ENCODE measurements at regions not wholly inside any gene's neighbourhood (a gene's known extent, or its start where the extent isn't known, plus 50 kb on each side); places are given as distances from the start of the nearest gene placed in this dataset.

GRCh38 chr4:1506956-1507721 lies 100.9 kb upstream of the NKX1-1 start:
- DNase-seq, result no peak

- no peak for DNase-seq
These were observed 99.5 kb upstream of the NKX1-1 start for GRCh38 chr4:1505511-1506460.

GRCh38 chr4:1504595-1505500 lies 98.6 kb upstream of the NKX1-1 start:
- DNase-seq, result no peak

- no peak for DNase-seq
These were observed 97.6 kb upstream of the NKX1-1 start for GRCh38 chr4:1503583-1504471.

GRCh38 chr4:1502976-1503375 lies 96.7 kb upstream of the NKX1-1 start:
- no peak for DNase-seq

GRCh38 chr4:1502501-1502886 lies 96.3 kb upstream of the NKX1-1 start:
- DNase-seq, result no peak

- DNase-seq, result no peak
These were observed 95.7 kb upstream of the NKX1-1 start for GRCh38 chr4:1501754-1502500.

- no peak for DNase-seq
These were observed 94.9 kb upstream of the NKX1-1 start for GRCh38 chr4:1500966-1501753.

GRCh38 chr4:1500231-1500965 lies 94.2 kb upstream of the NKX1-1 start:
- DNase-seq, result no peak

GRCh38 chr4:1499465-1499864 lies 93.2 kb upstream of the NKX1-1 start:
- DNase-seq, result no peak

- DNase-seq, result no peak
These were observed 91.1 kb upstream of the NKX1-1 start for GRCh38 chr4:1497189-1497801.

- no peak for DNase-seq
These were observed 89.9 kb upstream of the NKX1-1 start for GRCh38 chr4:1496116-1496642.

- DNase-seq, result peak; percentile 10
These were observed 89.3 kb upstream of the NKX1-1 start for GRCh38 chr4:1495416-1496115.

GRCh38 chr4:1494416-1495315 lies 88.4 kb upstream of the NKX1-1 start:
- no peak for DNase-seq

GRCh38 chr4:1493540-1494287 lies 87.5 kb upstream of the NKX1-1 start:
- no peak for DNase-seq
